PC-3 (cell line): ENCODE measurements at regions not wholly inside any gene's neighbourhood (a gene's known extent, or its start where the extent isn't known, plus 50 kb on each side); places are given as distances from the start of the nearest gene placed in this dataset.
A peak's percentile ranks its signal among the peaks of the same experiment; 100 is the strongest.

Source experiments
- CTCF ChIP-seq: fragments of 300-600 bp; sonication (generic); conservative IDR thresholded peaks from 2 replicates; pipeline ENCODE4 v1.5.1; 2017; ENCODE audit warnings: antibody characterized with exemption, low read depth, mild to moderate bottlenecking, low read length
- EZH2 ChIP-seq: fragments of 300-600 bp; sonication (generic); IDR thresholded peaks from one replicate; pipeline ENCODE4 v1.6.1; 2017; ENCODE audit warnings: antibody characterized with exemption, mild to moderate bottlenecking, low read length; ENCODE audit not compliant: unreplicated experiment

DNA sequence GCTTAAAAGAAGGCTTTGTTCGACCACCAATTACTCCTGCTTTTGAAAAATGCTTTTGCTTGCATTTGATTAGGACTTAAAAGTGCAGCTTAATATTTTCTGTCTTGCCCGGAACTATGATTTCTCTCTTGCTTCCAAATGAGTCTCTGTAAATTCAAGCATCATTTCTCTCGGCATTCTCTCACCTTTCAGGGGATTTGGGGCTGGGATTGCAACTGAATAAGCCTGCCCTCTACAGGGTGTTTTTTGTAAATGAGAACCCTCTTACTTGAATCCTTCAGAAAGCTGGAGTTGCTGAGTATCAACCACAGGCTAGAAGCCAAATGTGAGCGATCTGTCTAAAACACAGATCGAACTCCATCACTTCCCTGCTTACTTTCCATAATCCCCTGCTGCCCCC lies 234.6 kb downstream of the TMEM114 start:
- TF ChIP-seq CTCF (0 out of 2 replicates have a peak, but pooled peaks have one; percentile 8), EZH2 (no peak)
